ENCODE measurements at regions not wholly inside any gene's neighbourhood (a gene's known extent, or its start where the extent isn't known, plus 50 kb on each side); places are given as distances from the start of the nearest gene placed in this dataset.

- Mint-ChIP-seq H3K27me3 (ENCODE audit: insufficient read depth, low read depth, poor library complexity) (no peaks in the 10 kb centered on the region), H3K4me1 (no peaks in the 10 kb centered on the region), H3K9me3 (peaks cover 83% of the 10 kb centered on the region), H3K4me3 (no peak overlapping the region), H3K27ac (no peak overlapping the region), H3K36me3 (ENCODE audit: low read depth) (no peaks in the 10 kb centered on the region)
- DNase-seq (ENCODE audit: low spot score) (no peak), ATAC-seq (no peak)
- no peak overlapping the region for H3K4me3 ChIP-seq
- H3K4me1 ChIP-seq (ENCODE audit: insufficient read depth), result no peaks in the 10 kb centered on the region
- H3F3A ChIP-seq (replicated peaks; ENCODE audit: low read depth), result no peaks in the 10 kb centered on the region
- no peaks in the 10 kb centered on the region for H3K27me3 ChIP-seq (ENCODE audit: insufficient read depth)
- no peaks in the 10 kb centered on the region for H4K20me1 ChIP-seq (replicated peaks; ENCODE audit: insufficient read depth)
- TF ChIP-seq ZNF114 (CRISPR knock-in tag; IDR thresholded peaks at IDR 0.05), result no peak
- no peak for TF ChIP-seq ETS1 (IDR thresholded peaks at IDR 0.05)
- TF ChIP-seq, protein P1, sequence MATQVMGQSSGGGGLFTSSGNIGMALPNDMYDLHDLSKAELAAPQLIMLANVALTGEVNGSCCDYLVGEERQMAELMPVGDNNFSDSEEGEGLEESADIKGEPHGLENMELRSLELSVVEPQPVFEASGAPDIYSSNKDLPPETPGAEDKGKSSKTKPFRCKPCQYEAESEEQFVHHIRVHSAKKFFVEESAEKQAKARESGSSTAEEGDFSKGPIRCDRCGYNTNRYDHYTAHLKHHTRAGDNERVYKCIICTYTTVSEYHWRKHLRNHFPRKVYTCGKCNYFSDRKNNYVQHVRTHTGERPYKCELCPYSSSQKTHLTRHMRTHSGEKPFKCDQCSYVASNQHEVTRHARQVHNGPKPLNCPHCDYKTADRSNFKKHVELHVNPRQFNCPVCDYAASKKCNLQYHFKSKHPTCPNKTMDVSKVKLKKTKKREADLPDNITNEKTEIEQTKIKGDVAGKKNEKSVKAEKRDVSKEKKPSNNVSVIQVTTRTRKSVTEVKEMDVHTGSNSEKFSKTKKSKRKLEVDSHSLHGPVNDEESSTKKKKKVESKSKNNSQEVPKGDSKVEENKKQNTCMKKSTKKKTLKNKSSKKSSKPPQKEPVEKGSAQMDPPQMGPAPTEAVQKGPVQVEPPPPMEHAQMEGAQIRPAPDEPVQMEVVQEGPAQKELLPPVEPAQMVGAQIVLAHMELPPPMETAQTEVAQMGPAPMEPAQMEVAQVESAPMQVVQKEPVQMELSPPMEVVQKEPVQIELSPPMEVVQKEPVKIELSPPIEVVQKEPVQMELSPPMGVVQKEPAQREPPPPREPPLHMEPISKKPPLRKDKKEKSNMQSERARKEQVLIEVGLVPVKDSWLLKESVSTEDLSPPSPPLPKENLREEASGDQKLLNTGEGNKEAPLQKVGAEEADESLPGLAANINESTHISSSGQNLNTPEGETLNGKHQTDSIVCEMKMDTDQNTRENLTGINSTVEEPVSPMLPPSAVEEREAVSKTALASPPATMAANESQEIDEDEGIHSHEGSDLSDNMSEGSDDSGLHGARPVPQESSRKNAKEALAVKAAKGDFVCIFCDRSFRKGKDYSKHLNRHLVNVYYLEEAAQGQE (IDR thresholded peaks at IDR 0.05; ENCODE audit: unreplicated experiment), result no peak
- TF ChIP-seq NANOG (IDR thresholded peaks at IDR 0.05; ENCODE audit: borderline replicate concordance), result no peak
- no peak for TF ChIP-seq STAT1 (IDR thresholded peaks at IDR 0.05; ENCODE audit: unreplicated experiment)
- TF ChIP-seq EZH2phosphoT487 (IDR thresholded peaks at IDR 0.05; ENCODE audit: unreplicated experiment), result no peak
- no peak for TF ChIP-seq POLR2AphosphoS5 (IDR thresholded peaks at IDR 0.05; ENCODE audit: low read depth)
- TF ChIP-seq ZNF462 (CRISPR knock-in tag; IDR thresholded peaks at IDR 0.05), result no peak
- TF ChIP-seq ZNF331 (CRISPR knock-in tag; IDR thresholded peaks at IDR 0.05; ENCODE audit: low read depth), result no peak
- TF ChIP-seq, protein P2, sequence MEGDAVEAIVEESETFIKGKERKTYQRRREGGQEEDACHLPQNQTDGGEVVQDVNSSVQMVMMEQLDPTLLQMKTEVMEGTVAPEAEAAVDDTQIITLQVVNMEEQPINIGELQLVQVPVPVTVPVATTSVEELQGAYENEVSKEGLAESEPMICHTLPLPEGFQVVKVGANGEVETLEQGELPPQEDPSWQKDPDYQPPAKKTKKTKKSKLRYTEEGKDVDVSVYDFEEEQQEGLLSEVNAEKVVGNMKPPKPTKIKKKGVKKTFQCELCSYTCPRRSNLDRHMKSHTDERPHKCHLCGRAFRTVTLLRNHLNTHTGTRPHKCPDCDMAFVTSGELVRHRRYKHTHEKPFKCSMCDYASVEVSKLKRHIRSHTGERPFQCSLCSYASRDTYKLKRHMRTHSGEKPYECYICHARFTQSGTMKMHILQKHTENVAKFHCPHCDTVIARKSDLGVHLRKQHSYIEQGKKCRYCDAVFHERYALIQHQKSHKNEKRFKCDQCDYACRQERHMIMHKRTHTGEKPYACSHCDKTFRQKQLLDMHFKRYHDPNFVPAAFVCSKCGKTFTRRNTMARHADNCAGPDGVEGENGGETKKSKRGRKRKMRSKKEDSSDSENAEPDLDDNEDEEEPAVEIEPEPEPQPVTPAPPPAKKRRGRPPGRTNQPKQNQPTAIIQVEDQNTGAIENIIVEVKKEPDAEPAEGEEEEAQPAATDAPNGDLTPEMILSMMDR (conservative IDR thresholded peaks at IDR 0.05; ENCODE audit: low read depth in 2 of 2), result no peak
- no peak for TF ChIP-seq EZH2 (IDR thresholded peaks at IDR 0.05; ENCODE audit: low read depth, unreplicated experiment)
- TF ChIP-seq CREB1 (CRISPR knock-in tag; IDR thresholded peaks at IDR 0.05; ENCODE audit: low read depth), result no peak
- TF ChIP-seq JUNB (IDR thresholded peaks at IDR 0.05; ENCODE audit: unreplicated experiment), result no peak
- no peak overlapping the region for H2AFZ ChIP-seq
- H3K79me2 ChIP-seq (replicated peaks; ENCODE audit: insufficient read depth), result no peaks in the 10 kb centered on the region
- no peak overlapping the region for H3K4me2 ChIP-seq
- H3K27ac ChIP-seq (ENCODE audit: low read depth), result no peak overlapping the region
- no peaks in the 10 kb centered on the region for H3K36me3 ChIP-seq (ENCODE audit: insufficient read depth)
- H3K9me2 ChIP-seq (ENCODE audit: insufficient read depth), result no peaks in the 10 kb centered on the region
These were observed 684.8 kb upstream of the TSPY4 start for GRCh38 chrY:8652445-8652844.
